Esophagus muscularis mucosa (tissue), 4 donors: ENCODE measurements at regions not wholly inside any gene's neighbourhood (a gene's known extent, or its start where the extent isn't known, plus 50 kb on each side); places are given as distances from the start of the nearest gene placed in this dataset.

ENCODE experiments used
- DNase-seq: peaks from one replicate; pipeline ENCODE4 v3.0.0-alpha.2; 2017; ENCODE audit errors: extremely low spot score
- H3K27ac ChIP-seq, 4 donors: fragments of 200-600 bp; sonication (generic); replicated peaks in 1 of 4; 1 replicate in 3 of 4; 2 replicates in 1 of 4; pipeline ENCODE4 v1.5.1; 2016 to 2019; ENCODE audit warnings: mild to moderate bottlenecking in 1 of 4
- H3K27me3 ChIP-seq, 4 donors: fragments of 200-600 bp; sonication (generic); one replicate each; pipeline versions ENCODE4 v1.5.1 to v1.6.0; 2016 to 2019
- H3K36me3 ChIP-seq, 4 donors: fragments of 200-600 bp; sonication (generic); one replicate each; pipeline ENCODE4 v1.5.1; 2016 to 2019
- H3K4me1 ChIP-seq, 4 donors: fragments of 200-600 bp; sonication (generic); one replicate each; pipeline ENCODE4 v1.5.1; 2016 to 2019
- H3K4me3 ChIP-seq, 4 donors: fragments of 200-600 bp; sonication (generic); 1 replicate in 2 of 4; 2 replicates in 2 of 4; pipeline ENCODE4 v1.5.1; 2016 to 2019; ENCODE audit warnings: mild to moderate bottlenecking in 4 of 4, moderate library complexity in 1 of 4
- H3K9me3 ChIP-seq, 4 donors: fragments of 200-600 bp; sonication (generic); 1 replicate in 3 of 4; 2 replicates in 1 of 4; pipeline ENCODE4 v1.5.1; 2016 to 2019
- EP300 ChIP-seq: sonication (generic); formaldehyde crosslinking; IDR thresholded peaks from one replicate; pipeline ENCODE4 v1.6.1; 2017; ENCODE audit warnings: antibody characterized with exemption
- POLR2A ChIP-seq: fragments of 450-650 bp; IDR thresholded peaks from one replicate; pipeline ENCODE4 v1.6.1; 2017; ENCODE audit warnings: antibody characterized with exemption, moderate library complexity, mild to moderate bottlenecking, low read depth
- POLR2AphosphoS5 ChIP-seq, 2 donors: sonication (generic); formaldehyde crosslinking; IDR thresholded peaks; one replicate each; pipeline ENCODE4 v1.6.1; 2017; ENCODE audit warnings: antibody characterized with exemption in 2 of 2
- WGBS: methylation state at CpG from one replicate; pipeline ENCODE4 v1.1.5; 2018; 5-methylcytosine and 5-hydroxymethylcytosine counted together
- intact Hi-C: fragments of 100-400 bp; cut with DNase I; formaldehyde crosslinking; loops from one replicate; pipeline ENCODE4 v1.15.1; 2023
- TF ChIP-seq, protein P1 (sequence below), 3 experiments: fragments of 200-600 bp in 2 of 3; fragments of 450-650 bp in 1 of 3; sonication (generic) in 2 of 3; IDR thresholded peaks; one replicate each; pipeline ENCODE4 v1.5.1; 2017 to 2019; ENCODE audit warnings: antibody characterized with exemption in 3 of 3, mild to moderate bottlenecking in 2 of 3, moderate library complexity in 1 of 3

GRCh38 chr12:66041651-66042363 is 88.7 kb downstream of the LLPH start:
- no peak overlapping the region for H3K27ac ChIP-seq
- intact Hi-C loops, result no loop called here
- no peak for TF ChIP-seq EP300
- TF ChIP-seq, protein P1, sequence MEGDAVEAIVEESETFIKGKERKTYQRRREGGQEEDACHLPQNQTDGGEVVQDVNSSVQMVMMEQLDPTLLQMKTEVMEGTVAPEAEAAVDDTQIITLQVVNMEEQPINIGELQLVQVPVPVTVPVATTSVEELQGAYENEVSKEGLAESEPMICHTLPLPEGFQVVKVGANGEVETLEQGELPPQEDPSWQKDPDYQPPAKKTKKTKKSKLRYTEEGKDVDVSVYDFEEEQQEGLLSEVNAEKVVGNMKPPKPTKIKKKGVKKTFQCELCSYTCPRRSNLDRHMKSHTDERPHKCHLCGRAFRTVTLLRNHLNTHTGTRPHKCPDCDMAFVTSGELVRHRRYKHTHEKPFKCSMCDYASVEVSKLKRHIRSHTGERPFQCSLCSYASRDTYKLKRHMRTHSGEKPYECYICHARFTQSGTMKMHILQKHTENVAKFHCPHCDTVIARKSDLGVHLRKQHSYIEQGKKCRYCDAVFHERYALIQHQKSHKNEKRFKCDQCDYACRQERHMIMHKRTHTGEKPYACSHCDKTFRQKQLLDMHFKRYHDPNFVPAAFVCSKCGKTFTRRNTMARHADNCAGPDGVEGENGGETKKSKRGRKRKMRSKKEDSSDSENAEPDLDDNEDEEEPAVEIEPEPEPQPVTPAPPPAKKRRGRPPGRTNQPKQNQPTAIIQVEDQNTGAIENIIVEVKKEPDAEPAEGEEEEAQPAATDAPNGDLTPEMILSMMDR (IDR thresholded peaks at IDR 0.05), result no peak
- no peak for TF ChIP-seq POLR2A
- no peak for TF ChIP-seq POLR2AphosphoS5 (IDR thresholded peaks at IDR 0.05)
- DNase-seq, result peak; percentile 66
- WGBS, result 87% methylated on average over 10 of the region's 10 CpGs
- no peaks in the 10 kb centered on the region for H3K36me3 ChIP-seq
- H3K9me3 ChIP-seq, result no peaks in the 10 kb centered on the region
- no peaks in the 10 kb centered on the region for H3K27me3 ChIP-seq
- no peak overlapping the region for H3K4me3 ChIP-seq
- H3K4me1 ChIP-seq, result peaks cover 0 to 2% (median 1%) of the 10 kb centered on the region in 4 donors

DNA sequence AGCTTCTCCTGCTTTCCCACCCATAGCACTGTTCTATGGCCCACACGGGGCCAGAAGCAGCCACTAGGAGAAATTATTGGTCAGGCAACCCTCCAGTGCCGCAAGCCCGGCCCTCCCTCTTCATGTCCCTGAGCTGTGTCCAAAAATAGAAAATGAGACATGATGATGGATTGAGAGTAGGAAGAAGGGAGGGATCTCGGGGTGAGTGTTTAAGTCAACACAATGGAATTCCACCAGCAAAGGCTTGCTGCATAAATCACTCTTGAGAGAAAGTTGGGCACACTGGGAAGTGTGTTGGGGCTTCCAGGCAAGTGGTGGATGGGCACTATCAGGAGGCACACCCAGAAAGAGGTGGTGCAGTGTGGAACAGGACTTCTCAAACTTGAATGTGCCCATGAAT is 94.2 kb downstream of the LLPH start:
- TF ChIP-seq POLR2A (no peak), POLR2AphosphoS5 (IDR thresholded peaks at IDR 0.05) (peak; percentile 59 to 75), EP300 (no peak)
- TF ChIP-seq, protein P1 (IDR thresholded peaks at IDR 0.05), result peak in 1 of 3 experiments; percentile 8
- Histone ChIP-seq H3K9me3 (no peaks in the 10 kb centered on the region), H3K36me3 (no peaks in the 10 kb centered on the region), H3K4me1 (peaks cover 4 to 16% (median 14%) of the 10 kb centered on the region in 4 donors), H3K27me3 (no peaks in the 10 kb centered on the region), H3K27ac (peak overlapping the region; percentile 24 to 54 (median 32)), H3K4me3 (no peak overlapping the region)
- peak; percentile 89 for DNase-seq
- 16% methylated on average over 4 of the region's 4 CpGs for WGBS
- intact Hi-C loops, result no loop called here

- TF ChIP-seq, protein P1 (IDR thresholded peaks at IDR 0.05), result peak in 1 of 3 experiments; percentile 26
- TF ChIP-seq POLR2AphosphoS5 (IDR thresholded peaks at IDR 0.05), result no peak
- WGBS, result 53% methylated on average over 4 of the region's 4 CpGs
- no peak for DNase-seq
- peak overlapping the region in 2 of 4 donors; percentile 8 to 54 for H3K27ac ChIP-seq
- intact Hi-C loops, result no loop called here
- no peaks in the 10 kb centered on the region for H3K36me3 ChIP-seq
- H3K27me3 ChIP-seq, result no peaks in the 10 kb centered on the region
- H3K9me3 ChIP-seq, result no peaks in the 10 kb centered on the region
- peaks cover 4 to 16% (median 14%) of the 10 kb centered on the region in 4 donors for H3K4me1 ChIP-seq
- H3K4me3 ChIP-seq, result no peak overlapping the region
These were observed 95.1 kb downstream of the LLPH start for GRCh38 chr12:66035288-66035966.

GRCh38 chr12:66033151-66033550 is 97.4 kb downstream of the LLPH start:
- intact Hi-C loops, result no loop called here
- H3K9me3 ChIP-seq, result no peaks in the 10 kb centered on the region

More at GRCh38 chr12:66033151-66033550, 97.4 kb downstream of the LLPH start:
- Histone ChIP-seq H3K27me3 (no peaks in the 10 kb centered on the region), H3K27ac (no peak overlapping the region), H3K4me3 (no peak overlapping the region), H3K4me1 (peaks cover 4 to 16% (median 14%) of the 10 kb centered on the region in 4 donors), H3K36me3 (no peaks in the 10 kb centered on the region)
- DNase-seq, result no peak
- TF ChIP-seq, protein P1 (IDR thresholded peaks at IDR 0.05), result no peak
- TF ChIP-seq POLR2A, result no peak
- TF ChIP-seq EP300, result no peak
- TF ChIP-seq POLR2AphosphoS5 (IDR thresholded peaks at IDR 0.05), result no peak
- WGBS, result 87% methylated on average over 3 of the region's 3 CpGs
